GM10266 (cell line): ENCODE measurements at regions not wholly inside any gene's neighbourhood (a gene's known extent, or its start where the extent isn't known, plus 50 kb on each side); places are given as distances from the start of the nearest gene placed in this dataset.
"Not testable (repeated sequence)": the region's sequence is repeated elsewhere in the genome, so short reads cannot be mapped to it uniquely, and the experiment has no call there.

Experiments used
- DNase-seq: peaks from one replicate; pipeline ENCODE4 v3.0.0; 2012; ENCODE audit errors: extremely low spot score
- CTCF ChIP-seq: IDR thresholded peaks from 2 replicates; pipeline ENCODE4 v1.5.1; 2012; ENCODE audit warnings: mild to moderate bottlenecking, low read depth; ENCODE audit not compliant: control insufficient read depth, insufficient read depth; ENCODE audit errors: missing control alignments

GRCh38 chr16:51986717-51987116 lies 560.2 kb downstream of the TOX3 start:
- no peak for DNase-seq
- TF ChIP-seq CTCF: no peak

- no peak for DNase-seq
- no peak for TF ChIP-seq CTCF
Measured at GRCh38 chr16:51986301-51986700, 560.6 kb downstream of the TOX3 start.

- DNase-seq: no peak
- no peak for TF ChIP-seq CTCF
Measured at GRCh38 chr16:51985126-51985525, 561.8 kb downstream of the TOX3 start.

- no peak for TF ChIP-seq CTCF
- no peak for DNase-seq
Measured at GRCh38 chr16:51984395-51984794, 562.5 kb downstream of the TOX3 start.

GRCh38 chr16:51982715-51983680 lies 563.9 kb downstream of the TOX3 start:
- peak; percentile 34 for DNase-seq
- peak; percentile 67 for TF ChIP-seq CTCF

- no peak for TF ChIP-seq CTCF
- DNase-seq: no peak
Measured at GRCh38 chr16:51981725-51982124, 565.2 kb downstream of the TOX3 start.

- not testable (repeated sequence) for DNase-seq
Measured at GRCh38 chr16:51977506-51977905, 569.4 kb downstream of the TOX3 start.

GRCh38 chr16:51971184-51971583 lies 575.8 kb downstream of the TOX3 start:
- no peak for TF ChIP-seq CTCF
- no peak for DNase-seq
